ENCODE measurements at regions not wholly inside any gene's neighbourhood (a gene's known extent, or its start where the extent isn't known, plus 50 kb on each side); places are given as distances from the start of the nearest gene placed in this dataset.
"Not testable (repeated sequence)": the region's sequence is repeated elsewhere in the genome, so short reads cannot be mapped to it uniquely, and the experiment has no call there.

GRCh38 chr12:17056546-17056945, 450.6 kb upstream of the LMO3 start:
- TF ChIP-seq CTCF (IDR thresholded peaks at IDR 0.05; ENCODE audit: unreplicated experiment) = no peak
- no peak overlapping the region for H3K4me3 Mint-ChIP-seq (ENCODE audit: unreplicated experiment)
- no peak for DNase-seq (ENCODE audit: low spot score)
- no peaks in the 10 kb centered on the region for H3K27me3 Mint-ChIP-seq (ENCODE audit: unreplicated experiment)
- H3K36me3 Mint-ChIP-seq (ENCODE audit: low read depth, unreplicated experiment) = no peaks in the 10 kb centered on the region
- H3K4me1 Mint-ChIP-seq (ENCODE audit: unreplicated experiment) = no peaks in the 10 kb centered on the region
- H3K9me3 Mint-ChIP-seq (ENCODE audit: unreplicated experiment) = no peaks in the 10 kb centered on the region
- no peak overlapping the region for H3K27ac Mint-ChIP-seq (ENCODE audit: unreplicated experiment)

GRCh38 chr12:17038923-17039322, 433.0 kb upstream of the LMO3 start:
- H3K27me3 Mint-ChIP-seq (ENCODE audit: unreplicated experiment) = no peaks in the 10 kb centered on the region
- no peak for TF ChIP-seq CTCF (IDR thresholded peaks at IDR 0.05; ENCODE audit: unreplicated experiment)
- no peaks in the 10 kb centered on the region for H3K4me1 Mint-ChIP-seq (ENCODE audit: unreplicated experiment)
- H3K4me3 Mint-ChIP-seq (ENCODE audit: unreplicated experiment) = no peak overlapping the region
- no peak overlapping the region for H3K27ac Mint-ChIP-seq (ENCODE audit: unreplicated experiment)
- H3K9me3 Mint-ChIP-seq (ENCODE audit: unreplicated experiment) = no peaks in the 10 kb centered on the region
- H3K36me3 Mint-ChIP-seq (ENCODE audit: low read depth, unreplicated experiment) = no peaks in the 10 kb centered on the region
- no peak for DNase-seq (ENCODE audit: low spot score)

GRCh38 chr12:17035372-17035771, 429.4 kb upstream of the LMO3 start:
- Mint-ChIP-seq H3K27me3 (ENCODE audit: unreplicated experiment) (no peaks in the 10 kb centered on the region), H3K4me1 (ENCODE audit: unreplicated experiment) (no peaks in the 10 kb centered on the region), H3K27ac (ENCODE audit: unreplicated experiment) (no peak overlapping the region), H3K4me3 (ENCODE audit: unreplicated experiment) (no peak overlapping the region), H3K9me3 (ENCODE audit: unreplicated experiment) (no peaks in the 10 kb centered on the region), H3K36me3 (ENCODE audit: low read depth, unreplicated experiment) (no peaks in the 10 kb centered on the region)
- no peak for TF ChIP-seq CTCF (IDR thresholded peaks at IDR 0.05; ENCODE audit: unreplicated experiment)
- no peak for DNase-seq (ENCODE audit: low spot score)

- H3K4me1 Mint-ChIP-seq (ENCODE audit: unreplicated experiment) = no peaks in the 10 kb centered on the region
- H3K36me3 Mint-ChIP-seq (ENCODE audit: low read depth, unreplicated experiment) = no peaks in the 10 kb centered on the region
- no peaks in the 10 kb centered on the region for H3K9me3 Mint-ChIP-seq (ENCODE audit: unreplicated experiment)
- TF ChIP-seq CTCF (IDR thresholded peaks at IDR 0.05; ENCODE audit: unreplicated experiment) = no peak
- H3K4me3 Mint-ChIP-seq (ENCODE audit: unreplicated experiment) = no peak overlapping the region
- no peak overlapping the region for H3K27ac Mint-ChIP-seq (ENCODE audit: unreplicated experiment)
- no peaks in the 10 kb centered on the region for H3K27me3 Mint-ChIP-seq (ENCODE audit: unreplicated experiment)
- DNase-seq (ENCODE audit: low spot score) = no peak
Measured at GRCh38 chr12:17030338-17030737, 424.4 kb upstream of the LMO3 start.

- no peak for TF ChIP-seq CTCF (IDR thresholded peaks at IDR 0.05; ENCODE audit: unreplicated experiment)
- no peak overlapping the region for H3K4me3 Mint-ChIP-seq (ENCODE audit: unreplicated experiment)
- DNase-seq (ENCODE audit: low spot score) = no peak
- H3K27me3 Mint-ChIP-seq (ENCODE audit: unreplicated experiment) = no peaks in the 10 kb centered on the region
- H3K4me1 Mint-ChIP-seq (ENCODE audit: unreplicated experiment) = no peaks in the 10 kb centered on the region
- no peaks in the 10 kb centered on the region for H3K9me3 Mint-ChIP-seq (ENCODE audit: unreplicated experiment)
- H3K27ac Mint-ChIP-seq (ENCODE audit: unreplicated experiment) = no peak overlapping the region
- H3K36me3 Mint-ChIP-seq (ENCODE audit: low read depth, unreplicated experiment) = no peaks in the 10 kb centered on the region
Measured at GRCh38 chr12:17028348-17028747, 422.4 kb upstream of the LMO3 start.

- not testable (repeated sequence) for H3K4me3 Mint-ChIP-seq (ENCODE audit: unreplicated experiment); H3K27me3 Mint-ChIP-seq (ENCODE audit: unreplicated experiment); H3K9me3 Mint-ChIP-seq (ENCODE audit: unreplicated experiment); DNase-seq (ENCODE audit: low spot score); H3K27ac Mint-ChIP-seq (ENCODE audit: unreplicated experiment); H3K36me3 Mint-ChIP-seq (ENCODE audit: low read depth, unreplicated experiment); H3K4me1 Mint-ChIP-seq (ENCODE audit: unreplicated experiment)
Measured at GRCh38 chr12:17025424-17025823, 419.5 kb upstream of the LMO3 start.
